ENCODE measurements at regions not wholly inside any gene's neighbourhood (a gene's known extent, or its start where the extent isn't known, plus 50 kb on each side); places are given as distances from the start of the nearest gene placed in this dataset.

DNA sequence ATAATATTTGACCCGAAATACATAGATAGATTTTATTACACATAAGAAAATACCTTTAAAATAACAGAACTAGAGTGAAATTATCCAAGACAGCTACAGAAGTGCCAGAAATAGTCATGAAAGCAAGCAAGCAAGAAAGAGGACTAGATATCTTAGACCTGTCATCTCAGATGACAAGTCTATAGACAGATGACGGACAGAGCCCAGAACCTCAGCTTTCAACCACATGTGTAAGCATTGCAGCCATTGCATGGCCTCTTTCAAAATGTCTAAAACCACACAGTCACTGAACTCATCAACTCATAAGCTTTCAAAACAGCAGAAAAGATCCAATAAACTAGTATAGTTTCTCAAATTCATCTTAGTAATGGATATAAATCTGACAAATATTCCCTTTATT is 59.8 kb upstream of the FHIT start:
- no peak for DNase-seq

DNA sequence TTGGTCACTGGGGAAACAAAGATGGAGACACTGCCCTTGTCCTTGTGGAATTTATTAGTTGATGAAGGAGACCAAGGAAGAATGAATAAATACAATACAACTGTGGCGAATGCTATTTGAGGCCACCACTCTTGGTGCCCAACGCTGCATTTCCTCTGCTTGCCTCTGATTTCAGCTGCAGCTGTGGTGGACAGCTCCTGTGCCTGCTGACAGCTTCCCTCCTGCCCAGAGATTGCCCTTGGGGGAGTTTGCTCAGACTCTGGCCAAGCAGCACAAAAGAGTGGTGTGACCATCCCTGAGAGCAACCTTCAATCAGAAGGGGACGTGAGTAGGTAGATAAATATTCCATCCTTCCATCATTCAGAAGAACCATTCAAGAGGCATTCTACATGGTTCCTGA is 64.6 kb upstream of the FHIT start:
- DNase-seq: no peak

DNA sequence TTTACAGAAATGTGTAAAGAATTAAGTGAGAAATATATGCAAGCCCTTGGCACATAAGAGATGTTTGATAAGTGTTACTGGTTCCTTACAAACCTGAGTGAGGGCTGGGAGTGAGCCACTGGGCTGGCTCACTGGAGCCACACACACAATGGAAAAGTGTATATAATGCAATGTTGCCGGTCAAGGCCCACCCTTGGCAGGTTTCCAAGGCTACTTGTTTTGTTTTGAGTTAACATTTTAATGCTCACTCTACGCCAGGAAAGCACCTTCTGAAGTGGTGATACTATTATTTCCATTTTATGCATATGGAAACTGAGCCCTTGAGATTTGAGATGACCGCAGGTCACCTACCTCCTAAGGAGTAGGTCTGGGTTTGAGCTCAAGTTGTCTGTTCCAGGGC is 71.8 kb upstream of the FHIT start:
- DNase-seq: no peak

DNA sequence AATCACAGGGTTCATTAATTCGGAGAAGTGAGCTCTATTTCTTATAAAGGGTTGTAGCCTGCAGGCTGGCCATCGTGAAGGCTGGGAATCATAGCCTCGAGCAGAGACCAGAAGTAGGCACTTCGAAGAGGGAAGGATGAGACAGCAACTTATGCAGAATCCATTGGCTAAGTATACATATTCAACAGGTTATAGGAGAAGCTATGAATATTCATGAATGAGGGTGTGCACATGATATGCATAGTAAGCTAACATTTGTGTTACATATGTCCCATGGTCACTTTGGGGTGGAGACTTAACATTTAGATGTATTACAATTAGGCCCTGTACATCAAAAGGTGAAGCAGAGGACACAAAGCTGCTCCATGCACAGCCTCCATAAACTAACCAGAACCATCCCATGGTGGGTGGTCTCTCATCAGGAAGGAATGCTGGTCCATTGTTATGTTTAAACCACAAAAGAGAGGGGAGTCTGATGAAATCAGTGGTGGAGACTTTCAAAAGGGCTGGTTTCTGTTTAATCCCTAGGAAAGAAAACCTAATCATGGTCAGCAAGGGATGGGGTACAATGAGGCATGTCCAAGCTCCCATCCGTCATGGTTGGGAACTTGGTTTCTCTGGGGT is 80.8 kb upstream of the FHIT start:
- no peak for DNase-seq

DNA sequence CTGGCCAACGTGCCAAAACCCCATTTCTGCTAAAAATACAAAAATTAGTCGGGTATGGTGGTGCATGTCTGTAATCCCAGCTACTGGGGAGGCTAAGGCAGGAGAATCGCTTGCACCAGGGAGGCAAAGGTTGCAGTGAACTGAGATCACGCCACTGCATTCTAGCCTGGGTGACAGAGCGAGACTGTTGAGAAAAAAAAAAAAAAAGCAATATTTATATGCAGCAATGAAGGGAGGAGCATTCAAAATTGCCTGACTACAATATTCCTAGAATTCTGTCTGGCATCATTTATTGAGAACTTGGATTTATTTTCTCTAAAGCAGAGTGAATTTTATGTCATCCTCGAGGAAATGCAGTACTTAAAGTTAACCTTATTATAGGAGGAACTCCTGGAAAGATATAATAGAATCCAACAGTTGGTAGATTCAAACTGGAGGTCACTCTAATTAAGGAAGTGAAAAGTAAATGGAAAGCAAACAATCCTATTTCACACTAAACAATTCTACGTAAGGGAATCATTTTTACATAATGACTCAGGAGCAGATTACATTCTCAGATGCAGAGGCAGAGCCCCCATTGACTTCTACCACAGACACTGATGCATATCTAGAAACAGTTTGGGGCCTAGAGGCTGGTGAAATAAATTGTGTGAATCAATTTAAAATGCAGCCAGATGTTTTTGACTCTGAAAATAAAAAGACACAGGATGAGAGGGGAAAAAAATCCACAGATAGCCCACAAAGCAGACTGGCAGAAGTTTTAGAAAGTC is 82.1 kb upstream of the FHIT start:
- no peak for DNase-seq

DNA sequence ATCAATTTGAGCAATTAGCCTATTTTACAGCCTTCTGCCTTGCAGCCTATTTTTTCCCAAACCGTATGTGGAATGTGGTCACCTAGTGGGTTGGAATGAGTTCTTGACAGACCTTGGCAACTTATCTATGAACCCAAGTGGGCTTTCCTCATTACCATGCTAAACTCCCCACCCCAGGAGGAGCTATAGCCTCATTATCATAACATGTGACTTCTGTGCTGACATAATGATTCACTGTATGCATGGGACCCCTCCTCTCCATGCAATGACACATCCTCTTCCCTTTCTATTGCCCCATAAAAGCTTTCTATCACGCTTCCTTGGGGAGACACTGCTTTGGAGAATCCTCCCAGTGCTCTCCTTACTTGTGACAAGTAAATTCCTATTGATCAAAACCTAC is 83.5 kb upstream of the FHIT start:
- DNase-seq: no peak

DNA sequence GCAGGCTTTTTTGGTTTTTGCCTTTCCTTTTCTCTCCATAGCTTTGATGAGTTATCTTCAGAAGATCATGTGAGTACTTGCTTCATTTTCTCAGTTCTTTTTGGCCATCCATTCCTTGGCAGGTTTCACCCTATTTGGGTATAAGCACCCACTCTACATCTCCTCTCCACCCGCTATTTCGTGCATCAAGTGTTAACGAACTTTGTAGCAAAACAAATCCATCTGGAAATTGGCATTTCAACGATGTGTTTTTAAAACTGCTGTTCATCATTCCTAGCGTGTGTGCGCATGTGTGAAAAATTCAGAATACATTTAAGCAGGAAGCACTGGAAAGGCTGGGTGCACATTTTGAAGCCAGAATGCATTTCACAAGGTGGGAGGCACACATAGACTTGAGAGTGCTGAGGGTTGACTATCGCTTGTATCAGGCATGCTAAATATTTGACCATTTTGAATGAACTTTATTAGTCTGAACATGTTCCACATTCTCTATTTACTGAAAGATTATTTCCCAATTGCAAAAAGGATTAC is 89.7 kb upstream of the FHIT start:
- DNase-seq: no peak

DNA sequence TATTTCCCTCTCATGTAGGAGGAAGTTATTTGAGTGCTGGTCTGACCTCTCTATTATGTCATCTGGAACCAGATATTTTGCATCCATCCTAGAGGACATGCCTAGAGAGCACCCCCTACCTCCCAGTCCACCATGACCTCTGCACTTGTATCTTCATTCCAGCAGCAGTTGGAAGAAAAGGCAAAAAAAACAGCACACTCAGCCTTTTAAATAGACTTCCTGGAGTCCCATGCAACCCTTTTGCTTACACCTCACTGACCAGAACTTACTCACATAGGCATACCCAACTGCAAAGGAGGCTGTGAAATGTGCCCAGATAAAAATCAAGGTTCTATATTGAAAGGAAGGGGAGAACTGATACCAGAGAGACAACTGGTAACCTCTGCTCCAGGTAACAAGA is 92.3 kb upstream of the FHIT start:
- DNase-seq: no peak

DNA sequence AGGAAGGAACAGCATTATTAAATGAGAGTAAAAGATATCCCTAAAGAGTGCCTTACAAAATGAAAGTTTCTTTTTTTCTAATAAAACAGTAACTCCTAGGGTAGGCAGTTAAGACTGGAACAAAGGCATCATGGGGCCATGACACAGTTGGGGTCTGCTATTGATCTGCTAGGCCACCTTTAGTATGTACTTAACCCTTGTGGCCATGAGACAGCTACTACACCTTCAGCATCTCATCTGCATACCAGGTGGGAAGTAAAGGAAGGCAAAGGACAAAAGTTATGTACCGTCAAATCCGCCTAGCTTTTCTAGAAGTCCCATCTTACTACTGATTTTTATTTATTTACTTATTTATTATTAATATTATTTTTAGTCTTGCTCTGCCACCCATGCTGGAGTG is 93.8 kb upstream of the FHIT start:
- no peak for DNase-seq

DNA sequence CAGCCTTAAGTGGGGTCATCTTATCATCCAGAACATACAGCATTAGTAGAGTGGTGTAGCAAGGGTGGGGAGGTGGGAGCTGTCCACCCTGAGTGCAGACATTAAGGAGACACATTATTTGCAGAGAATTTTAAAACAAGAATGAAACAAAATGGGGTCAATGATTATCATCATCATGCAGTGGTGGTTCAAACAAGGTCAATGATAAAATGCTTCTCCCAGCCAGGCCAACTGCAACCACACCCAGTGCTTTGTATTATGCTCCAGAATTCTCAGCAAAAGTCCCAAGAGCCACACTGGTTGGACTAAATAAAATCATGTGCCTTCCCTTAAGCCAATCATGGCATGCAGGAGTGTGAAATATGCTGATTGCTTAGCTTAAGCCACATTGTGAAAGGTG is 96.7 kb upstream of the FHIT start:
- no peak for DNase-seq

DNA sequence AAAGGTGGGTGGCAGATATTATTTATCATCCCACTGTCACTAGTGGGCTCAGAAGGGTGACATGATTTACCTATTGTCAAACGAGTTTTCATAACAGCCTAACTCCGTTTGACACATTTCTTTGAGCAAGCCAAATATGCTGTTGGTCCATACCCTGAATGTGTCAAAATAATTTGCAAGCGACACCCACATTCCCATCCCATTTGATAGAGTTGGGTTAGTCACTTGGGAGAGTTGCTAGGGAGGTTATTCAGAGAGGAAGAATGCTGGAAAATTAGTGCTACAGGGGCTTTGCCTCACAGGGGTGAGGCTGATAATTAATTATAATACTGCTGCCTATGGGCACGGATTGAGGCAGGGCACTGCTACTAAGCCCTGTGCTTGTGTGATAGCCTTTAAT is 98.5 kb upstream of the FHIT start:
- no peak for DNase-seq

DNA sequence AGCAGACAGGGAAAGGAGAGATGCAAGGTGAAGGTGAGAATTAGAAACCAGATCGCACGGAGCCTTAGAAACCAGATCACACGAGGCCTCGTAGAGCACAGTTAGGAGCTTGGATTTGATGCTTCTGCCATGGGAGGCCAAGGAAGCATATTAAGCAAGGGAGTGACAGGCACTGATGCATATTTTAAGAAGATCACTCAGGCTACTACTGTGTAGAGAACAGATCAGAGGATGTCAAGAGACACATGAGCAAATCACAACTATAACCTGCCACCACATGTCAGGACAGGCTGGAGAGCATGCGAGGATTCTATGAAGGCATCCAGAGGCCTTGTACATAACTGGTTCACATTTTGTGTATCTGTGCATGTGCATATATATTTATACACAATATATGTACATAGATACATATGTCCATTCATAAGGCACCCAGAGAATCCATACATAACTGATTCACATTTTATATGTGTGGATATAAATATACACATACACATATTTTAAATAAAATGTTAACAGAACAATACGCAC is 99.6 kb upstream of the FHIT start:
- DNase-seq: no peak

DNA sequence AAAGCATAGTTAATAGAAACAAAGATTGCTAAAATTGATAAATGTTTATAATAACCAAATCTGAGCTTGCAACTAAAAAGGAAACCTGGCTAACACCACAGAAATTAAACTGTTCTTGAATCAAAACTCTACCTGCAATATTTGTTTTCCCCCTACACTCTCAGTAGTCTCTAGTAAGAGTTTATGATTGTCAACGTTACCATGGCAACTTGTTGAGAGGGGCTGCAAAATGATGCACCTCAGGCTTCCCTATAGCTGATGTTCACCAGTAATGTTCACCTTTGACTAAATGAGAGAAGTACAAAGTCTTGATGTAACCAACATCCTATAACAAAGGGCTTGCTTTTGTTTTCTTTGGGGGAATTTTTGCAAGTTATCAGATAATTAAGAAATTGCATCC is 101.1 kb upstream of the FHIT start:
- DNase-seq: no peak

DNA sequence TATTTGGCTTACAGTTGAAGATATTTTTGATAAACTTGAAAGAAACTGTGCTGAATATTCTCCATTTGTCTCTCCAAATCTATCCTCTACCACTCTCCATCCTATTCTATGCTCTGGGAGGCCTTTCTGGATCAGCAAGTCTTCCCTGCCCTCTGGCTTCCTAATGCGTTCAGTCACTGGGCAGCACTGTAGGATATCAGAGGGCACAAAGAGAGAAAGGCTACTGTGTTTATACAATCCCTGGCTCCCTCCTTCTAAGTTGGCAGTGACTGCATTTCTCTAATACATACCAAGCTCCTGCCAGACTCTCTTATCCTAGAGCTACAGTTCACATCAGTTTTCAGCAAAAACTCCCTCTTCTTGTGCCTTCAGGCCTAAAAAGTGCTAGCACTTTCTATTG is 102.1 kb upstream of the FHIT start:
- DNase-seq: no peak

DNA sequence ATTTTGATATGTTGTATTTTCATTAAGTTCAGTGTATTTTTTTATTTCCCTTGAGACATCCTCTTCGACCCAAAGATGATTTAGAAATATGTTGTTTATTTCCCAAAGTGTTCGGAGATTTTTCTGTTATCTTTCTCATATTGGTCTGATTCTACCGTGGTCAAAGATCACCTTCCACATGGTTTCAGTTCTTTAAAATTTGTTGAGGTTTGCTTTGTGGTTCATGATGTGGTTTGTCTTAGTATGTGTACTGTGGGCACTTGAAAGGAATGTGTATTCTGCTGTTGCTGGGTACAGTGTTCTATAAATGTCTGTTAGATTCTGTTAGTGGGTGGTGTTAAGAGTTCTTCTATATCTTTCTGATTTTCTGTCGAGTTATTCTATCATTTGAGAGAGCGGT is 103.4 kb upstream of the FHIT start:
- DNase-seq: no peak

DNA sequence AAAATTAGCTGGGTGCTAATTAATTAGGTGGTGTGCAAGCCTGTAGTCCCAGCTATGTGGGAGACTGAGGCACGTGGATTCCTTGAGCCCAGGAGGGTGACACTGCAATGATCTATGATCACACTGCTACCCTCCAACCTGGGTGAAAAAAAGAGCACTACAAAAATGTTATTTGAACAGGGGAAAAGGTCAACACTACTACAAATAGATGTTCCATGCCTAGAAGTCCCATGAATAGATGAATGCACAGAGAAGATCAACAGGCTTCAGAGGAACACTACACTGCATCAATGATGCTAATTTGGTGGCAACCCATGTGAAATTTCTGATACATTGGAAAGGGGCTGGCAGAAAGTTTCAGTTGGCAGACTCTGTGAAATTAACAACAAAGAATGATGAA is 105.4 kb upstream of the FHIT start:
- no peak for DNase-seq

DNA sequence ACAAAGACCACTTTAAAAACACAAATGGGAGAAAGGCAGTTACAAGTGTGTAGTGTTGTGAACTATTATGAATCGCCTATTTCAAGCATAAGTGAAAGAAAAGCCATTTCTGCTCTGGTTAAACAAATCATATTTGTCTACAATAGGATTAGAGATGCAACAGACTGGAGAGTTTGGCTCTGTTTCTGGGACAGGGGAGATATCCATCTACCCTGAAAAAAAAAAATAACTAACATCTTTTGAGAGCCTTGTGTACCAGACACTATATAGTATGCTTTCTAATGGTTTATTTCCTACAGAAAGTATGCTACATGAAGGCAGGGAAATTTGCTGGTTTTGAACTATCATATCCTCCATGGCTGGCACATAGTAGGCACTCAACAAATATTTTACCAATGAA is 106.7 kb upstream of the FHIT start:
- DNase-seq: no peak

DNA sequence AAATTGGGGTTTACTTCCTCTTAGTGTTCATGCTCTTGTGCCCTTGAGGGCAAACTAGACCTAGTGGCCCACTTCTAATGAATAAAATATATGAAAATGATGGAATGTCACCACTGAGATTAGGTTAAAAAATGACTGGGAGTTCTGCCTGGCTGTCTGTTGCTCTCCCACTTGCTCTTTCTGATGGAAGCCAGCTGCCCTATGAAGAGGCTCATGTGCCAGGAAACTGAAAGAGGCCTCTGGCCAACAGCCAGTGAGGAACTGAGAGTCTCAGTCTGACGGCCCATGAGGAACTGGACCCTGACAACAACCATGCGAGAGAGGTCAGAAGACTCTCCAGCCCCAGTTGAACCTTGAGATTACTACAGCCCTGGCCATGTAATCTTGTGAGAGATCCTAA is 107.1 kb upstream of the FHIT start:
- DNase-seq: peak; percentile 3 to 37

DNA sequence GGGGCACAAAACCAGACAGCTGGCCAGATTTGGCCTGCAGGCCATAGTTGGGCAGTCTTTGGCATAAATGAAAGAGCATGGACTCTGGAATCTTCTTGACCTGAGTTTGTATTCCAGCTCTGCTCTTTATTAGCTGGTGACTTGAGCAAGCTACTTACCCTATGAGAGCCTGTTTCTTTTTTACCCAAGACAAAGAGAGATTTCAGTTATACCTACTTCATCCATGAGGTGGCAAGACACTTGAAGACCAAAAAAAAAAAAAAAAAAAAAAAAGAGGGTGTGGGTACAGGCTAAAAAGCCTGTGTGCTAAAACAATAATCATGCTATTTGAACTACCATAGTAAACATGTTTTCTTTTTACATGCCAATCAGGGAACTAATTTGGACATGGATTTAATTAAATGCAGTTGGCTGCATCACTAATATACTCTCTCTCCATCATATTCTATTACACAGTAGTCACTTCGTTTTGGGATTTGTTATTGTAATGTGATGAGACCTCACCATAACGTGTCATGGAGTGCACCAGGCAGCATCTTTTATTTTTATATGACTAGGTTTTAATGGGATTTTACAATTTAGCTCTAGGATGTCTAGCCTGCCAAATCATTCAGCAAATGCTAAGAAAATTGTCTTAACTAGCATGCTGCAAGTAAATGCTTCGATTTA is 109.2 kb upstream of the FHIT start:
- DNase-seq: no peak

DNA sequence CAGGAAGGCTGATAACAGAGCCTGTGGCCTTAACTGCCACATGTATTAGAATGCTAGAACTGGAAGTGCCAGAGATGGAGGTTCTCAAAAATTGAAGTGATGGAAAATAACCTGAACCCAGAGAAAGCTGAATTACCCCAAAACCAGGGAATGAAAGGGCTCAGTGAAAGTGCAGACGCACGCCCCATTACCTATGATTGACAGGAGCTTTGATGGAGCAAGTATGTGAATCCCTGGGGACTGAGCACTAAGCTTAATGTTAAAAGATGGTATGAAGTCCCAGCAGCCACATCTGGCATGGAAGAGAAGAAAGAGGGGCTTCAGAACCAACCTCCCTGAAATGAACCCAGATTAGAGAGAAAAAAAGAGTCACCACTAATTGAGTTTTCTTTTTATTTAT is 118.4 kb upstream of the FHIT start:
- no peak for DNase-seq

DNA sequence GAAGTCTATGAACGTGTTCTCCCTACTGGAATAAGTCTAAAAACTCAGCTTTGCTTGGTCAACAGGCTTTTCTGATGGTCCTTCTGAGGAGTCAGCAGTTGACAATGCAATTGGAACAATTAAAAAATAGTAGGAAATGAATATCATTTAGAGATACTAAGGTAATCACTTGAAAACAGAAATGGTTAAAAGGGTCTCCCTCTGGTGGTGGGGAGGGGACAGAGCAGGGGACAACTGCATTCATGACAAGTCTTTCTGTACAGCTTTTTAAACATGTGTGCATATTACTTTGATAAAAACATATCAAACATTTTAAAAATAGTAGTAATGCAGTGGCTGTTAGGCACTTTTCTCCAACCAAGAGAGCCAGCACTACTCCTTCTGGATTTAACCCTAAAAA is 119.9 kb upstream of the FHIT start:
- peak in 1 of 2 donors; percentile 2 for DNase-seq

DNA sequence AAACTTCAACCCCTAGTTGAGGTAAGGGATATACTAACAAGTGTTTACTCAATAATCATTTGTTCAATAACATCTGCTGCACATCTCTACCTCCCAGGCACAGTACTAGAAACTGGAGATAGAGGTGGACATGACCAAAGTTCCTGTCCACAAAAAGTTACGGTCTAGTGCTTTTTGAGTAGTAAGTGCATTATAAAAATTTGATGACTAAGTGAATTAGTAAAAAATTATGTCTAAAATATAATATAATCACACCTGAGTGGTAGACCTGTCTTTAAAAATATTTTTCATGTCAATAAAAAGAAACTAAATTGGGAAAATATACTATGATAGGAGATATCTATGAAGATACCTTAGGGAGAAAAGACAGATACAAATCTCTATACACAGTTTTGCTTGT is 121.5 kb upstream of the FHIT start:
- DNase-seq: no peak

DNA sequence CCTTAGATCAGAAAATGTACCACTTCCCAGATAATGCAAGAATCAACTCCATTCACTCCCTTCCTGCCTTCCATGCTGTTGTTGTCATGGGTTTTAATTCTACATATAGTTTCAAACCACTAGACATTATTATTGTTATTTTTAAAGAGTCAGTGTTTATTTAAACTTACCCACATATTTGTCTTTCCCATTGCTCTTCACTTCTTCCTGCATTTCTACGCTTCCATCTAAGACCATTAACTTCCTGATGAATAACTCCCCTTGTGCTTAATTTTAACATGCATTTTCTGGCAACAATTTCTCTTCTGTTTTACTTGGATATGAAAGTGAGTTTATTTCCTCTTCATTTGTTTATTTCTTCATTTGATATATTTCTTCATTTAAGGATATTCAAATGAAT is 127.1 kb upstream of the FHIT start:
- DNase-seq: no peak

Data from CD4-positive, alpha-beta T cell treated with Interleukin-4 for 1 hour (primary cell).